NOMO-1 treated with DMSO at 0.1 percent for 48 hours (cell line): ENCODE measurements at regions not wholly inside any gene's neighbourhood (a gene's known extent, or its start where the extent isn't known, plus 50 kb on each side); places are given as distances from the start of the nearest gene placed in this dataset.

Source experiments
- DNase-seq: peaks from one replicate; lab custom pipeline; 2025; ENCODE audit not compliant: unreplicated experiment; lab: John Stamatoyannopoulos, UW

GRCh38 chr9:105143136-105143430 is 101.4 kb upstream of the SLC44A1 start:
- DNase-seq: no peak

- no peak for DNase-seq
Observed at GRCh38 chr9:105144076-105144475, 100.4 kb upstream of the SLC44A1 start.

GRCh38 chr9:105144841-105145240 is 99.6 kb upstream of the SLC44A1 start:
- DNase-seq: no peak

- no peak for DNase-seq
Observed at GRCh38 chr9:105146677-105147076, 97.8 kb upstream of the SLC44A1 start.

GRCh38 chr9:105147110-105147871 is 97.2 kb upstream of the SLC44A1 start:
- no peak for DNase-seq

- DNase-seq: no peak
Observed at GRCh38 chr9:105148328-105149006, 96.0 kb upstream of the SLC44A1 start.

- no peak for DNase-seq
Observed at GRCh38 chr9:105150991-105151685, 93.3 kb upstream of the SLC44A1 start.

GRCh38 chr9:105151686-105151995 is 92.8 kb upstream of the SLC44A1 start:
- DNase-seq: no peak

- peak; percentile 71 for DNase-seq
Observed at GRCh38 chr9:105154723-105155191, 89.7 kb upstream of the SLC44A1 start.

- DNase-seq: peak; percentile 84
Observed at GRCh38 chr9:105157171-105157583, 87.3 kb upstream of the SLC44A1 start.

GRCh38 chr9:105158020-105158419 is 86.4 kb upstream of the SLC44A1 start:
- DNase-seq: no peak

GRCh38 chr9:105158898-105159297 is 85.6 kb upstream of the SLC44A1 start:
- DNase-seq: no peak

GRCh38 chr9:105168870-105169319 is 75.6 kb upstream of the SLC44A1 start:
- no peak for DNase-seq

- no peak for DNase-seq
Observed at GRCh38 chr9:105171076-105171475, 73.4 kb upstream of the SLC44A1 start.

GRCh38 chr9:105171589-105171988 is 72.9 kb upstream of the SLC44A1 start:
- DNase-seq: no peak

- DNase-seq: no peak
Observed at GRCh38 chr9:105172436-105172835, 72.0 kb upstream of the SLC44A1 start.

- DNase-seq: no peak
Observed at GRCh38 chr9:105173306-105173705, 71.1 kb upstream of the SLC44A1 start.

- no peak for DNase-seq
Observed at GRCh38 chr9:105173826-105174225, 70.6 kb upstream of the SLC44A1 start.

- DNase-seq: no peak
Observed at GRCh38 chr9:105176194-105176593, 68.3 kb upstream of the SLC44A1 start.

GRCh38 chr9:105178076-105178475 is 66.4 kb upstream of the SLC44A1 start:
- no peak for DNase-seq

- DNase-seq: peak; percentile 66
Observed at GRCh38 chr9:105187781-105188180, 56.7 kb upstream of the SLC44A1 start.

GRCh38 chr9:105188746-105189145 is 55.7 kb upstream of the SLC44A1 start:
- DNase-seq: peak; percentile 6
